ENCODE measurements at regions not wholly inside any gene's neighbourhood (a gene's known extent, or its start where the extent isn't known, plus 50 kb on each side); places are given as distances from the start of the nearest gene placed in this dataset.

DNA sequence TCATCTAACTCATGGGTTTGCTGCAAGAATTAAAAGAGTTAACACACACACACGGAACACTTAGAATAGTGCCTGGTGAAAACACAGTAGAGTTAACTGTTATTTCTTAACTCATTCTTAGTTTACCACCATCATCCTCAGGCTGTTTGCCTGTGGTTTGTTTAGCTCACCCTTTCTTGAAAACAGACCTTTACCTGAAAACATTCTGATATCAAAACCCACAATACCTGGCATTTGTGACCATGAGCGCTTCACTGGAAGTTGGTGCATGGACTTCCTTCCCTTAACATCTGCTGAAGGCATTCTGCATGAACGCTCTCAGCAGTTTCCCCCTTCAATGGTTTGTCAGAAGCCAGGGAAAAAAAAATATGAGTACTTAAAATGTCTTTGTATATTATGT, 256.0 kb downstream of the ETS1 start:
- H3K9ac ChIP-seq (ENCODE audit: low read length): no peak overlapping the region
- intact Hi-C loops (cut with micrococcal nuclease): no loop called here
- no peaks in the 10 kb centered on the region for H3K27me3 ChIP-seq (replicated peaks in 1 of 4; ENCODE audit: control extremely low read depth in 1 of 4, control insufficient read depth in 3 of 4, insufficient read depth in 4 of 4, low read length in 3 of 4)
- TF ChIP-seq, protein P1, sequence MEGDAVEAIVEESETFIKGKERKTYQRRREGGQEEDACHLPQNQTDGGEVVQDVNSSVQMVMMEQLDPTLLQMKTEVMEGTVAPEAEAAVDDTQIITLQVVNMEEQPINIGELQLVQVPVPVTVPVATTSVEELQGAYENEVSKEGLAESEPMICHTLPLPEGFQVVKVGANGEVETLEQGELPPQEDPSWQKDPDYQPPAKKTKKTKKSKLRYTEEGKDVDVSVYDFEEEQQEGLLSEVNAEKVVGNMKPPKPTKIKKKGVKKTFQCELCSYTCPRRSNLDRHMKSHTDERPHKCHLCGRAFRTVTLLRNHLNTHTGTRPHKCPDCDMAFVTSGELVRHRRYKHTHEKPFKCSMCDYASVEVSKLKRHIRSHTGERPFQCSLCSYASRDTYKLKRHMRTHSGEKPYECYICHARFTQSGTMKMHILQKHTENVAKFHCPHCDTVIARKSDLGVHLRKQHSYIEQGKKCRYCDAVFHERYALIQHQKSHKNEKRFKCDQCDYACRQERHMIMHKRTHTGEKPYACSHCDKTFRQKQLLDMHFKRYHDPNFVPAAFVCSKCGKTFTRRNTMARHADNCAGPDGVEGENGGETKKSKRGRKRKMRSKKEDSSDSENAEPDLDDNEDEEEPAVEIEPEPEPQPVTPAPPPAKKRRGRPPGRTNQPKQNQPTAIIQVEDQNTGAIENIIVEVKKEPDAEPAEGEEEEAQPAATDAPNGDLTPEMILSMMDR (IDR thresholded peaks at IDR 0.05): no peak
- no peak for TF ChIP-seq EZH2 (IDR thresholded peaks at IDR 0.05; ENCODE audit: borderline replicate concordance, insufficient read depth, low read depth, low read length, poor library complexity, severe bottlenecking)
- H3K36me3 ChIP-seq (replicated peaks in 1 of 2; ENCODE audit: control extremely low read depth in 1 of 2, control insufficient read depth in 1 of 2, extremely low read depth in 1 of 2, insufficient read depth in 2 of 2, low read length in 1 of 2): no peaks in the 10 kb centered on the region
- H2AFZ ChIP-seq (ENCODE audit: insufficient read depth, low read depth, low read length, poor library complexity, severe bottlenecking): no peak overlapping the region
- ChIA-PET CTCF (no interaction called here), POLR2A (no interaction called here)
- no peak overlapping the region for H3K4me3 ChIP-seq (ENCODE audit: control extremely low read depth in 1 of 5, extremely low read depth in 1 of 5, insufficient read depth in 1 of 5, low read depth in 2 of 5, low read length in 4 of 5)
- H4K20me1 ChIP-seq (ENCODE audit: control insufficient read depth, insufficient read depth, low read length, poor library complexity, severe bottlenecking): no peaks in the 10 kb centered on the region
- DNase-seq: no peak
- Mint-ChIP-seq H3K27me3 (no peaks in the 10 kb centered on the region), H3K9me3 (ENCODE audit: insufficient read depth) (no peaks in the 10 kb centered on the region), H3K27ac (peak overlapping the region; percentile 56), H3K4me1 (peaks cover 37% of the 10 kb centered on the region), H3K4me3 (peak overlapping the region; percentile 44)
- no peak overlapping the region for H3K27ac ChIP-seq (ENCODE audit: low read length in 2 of 2)
- H3K9me3 ChIP-seq (ENCODE audit: control extremely low read depth in 1 of 3, control insufficient read depth in 2 of 3, insufficient read depth in 1 of 3, low read length in 2 of 3): no peaks in the 10 kb centered on the region
- H3K4me2 ChIP-seq (replicated peaks; ENCODE audit: low read depth, low read length, poor library complexity, severe bottlenecking): peak overlapping the region; percentile 24
- H3K79me2 ChIP-seq (ENCODE audit: control insufficient read depth, insufficient read depth, low read length): no peaks in the 10 kb centered on the region
- 0% methylated on average over 1 of the region's 3 CpGs for WGBS (ENCODE audit: insufficient coverage)
- peaks cover 22 to 26% of the 10 kb centered on the region in 2 donors for H3K4me1 ChIP-seq (ENCODE audit: control insufficient read depth in 2 of 2, insufficient read depth in 2 of 2, low read length in 2 of 2)
- ATAC-seq (ENCODE audit: low read depth): no peak

DNA sequence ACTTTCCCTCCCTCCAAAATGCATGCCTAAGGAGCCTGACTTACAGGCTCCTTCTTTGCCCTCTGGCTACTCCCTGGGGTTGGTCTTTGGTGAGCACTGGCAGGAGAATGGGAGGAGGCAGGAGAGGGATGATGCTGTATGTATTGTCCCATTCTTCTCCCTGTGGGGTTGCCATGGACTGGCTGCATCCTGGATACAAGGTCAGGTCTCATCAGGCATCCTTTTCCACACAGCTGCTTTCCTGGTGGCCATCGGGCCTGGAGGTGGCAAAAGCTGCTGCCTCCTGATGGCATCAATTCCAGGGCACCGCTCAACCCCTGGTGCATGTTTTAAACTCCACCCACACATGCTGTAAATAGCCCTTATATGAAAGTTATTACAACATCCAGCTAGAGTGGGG, 257.2 kb downstream of the ETS1 start:
- H3K27ac ChIP-seq (ENCODE audit: low read length in 2 of 2): no peak overlapping the region
- peaks cover 37% of the 10 kb centered on the region for H3K4me1 Mint-ChIP-seq
- POLR2A ChIA-PET: no interaction called here

More for the DNA sequence above, 257.2 kb downstream of the ETS1 start:
- CTCF ChIA-PET: no interaction called here
- H3K9me3 Mint-ChIP-seq (ENCODE audit: insufficient read depth): no peaks in the 10 kb centered on the region
- no peak overlapping the region for H3K4me3 ChIP-seq (ENCODE audit: control extremely low read depth in 1 of 5, extremely low read depth in 1 of 5, insufficient read depth in 1 of 5, low read depth in 2 of 5, low read length in 4 of 5)
- H2AFZ ChIP-seq (ENCODE audit: insufficient read depth, low read depth, low read length, poor library complexity, severe bottlenecking): no peak overlapping the region
- H3K36me3 ChIP-seq (replicated peaks in 1 of 2; ENCODE audit: control extremely low read depth in 1 of 2, control insufficient read depth in 1 of 2, extremely low read depth in 1 of 2, insufficient read depth in 2 of 2, low read length in 1 of 2): no peaks in the 10 kb centered on the region
- intact Hi-C loops (cut with micrococcal nuclease): no loop called here
- H3K79me2 ChIP-seq (ENCODE audit: control insufficient read depth, insufficient read depth, low read length): no peaks in the 10 kb centered on the region
- H3K9me3 ChIP-seq (ENCODE audit: control extremely low read depth in 1 of 3, control insufficient read depth in 2 of 3, insufficient read depth in 1 of 3, low read length in 2 of 3): no peaks in the 10 kb centered on the region
- ATAC-seq (ENCODE audit: low read depth): no peak
- DNase-seq: no peak
- no peak overlapping the region for H3K9ac ChIP-seq (ENCODE audit: low read length)
- no peak overlapping the region for H3K4me2 ChIP-seq (replicated peaks; ENCODE audit: low read depth, low read length, poor library complexity, severe bottlenecking)
- TF ChIP-seq, protein P1 (IDR thresholded peaks at IDR 0.05): no peak
- no peak for TF ChIP-seq EZH2 (IDR thresholded peaks at IDR 0.05; ENCODE audit: borderline replicate concordance, insufficient read depth, low read depth, low read length, poor library complexity, severe bottlenecking)
- no peaks in the 10 kb centered on the region for H3K27me3 ChIP-seq (replicated peaks in 1 of 4; ENCODE audit: control extremely low read depth in 1 of 4, control insufficient read depth in 3 of 4, insufficient read depth in 4 of 4, low read length in 3 of 4)
- H4K20me1 ChIP-seq (ENCODE audit: control insufficient read depth, insufficient read depth, low read length, poor library complexity, severe bottlenecking): no peaks in the 10 kb centered on the region
- 92% methylated on average over 2 of the region's 2 CpGs for WGBS (ENCODE audit: insufficient coverage)
- no peak overlapping the region for H3K4me3 Mint-ChIP-seq
- no peaks in the 10 kb centered on the region for H3K27me3 Mint-ChIP-seq
- peaks cover 22 to 26% of the 10 kb centered on the region in 2 donors for H3K4me1 ChIP-seq (ENCODE audit: control insufficient read depth in 2 of 2, insufficient read depth in 2 of 2, low read length in 2 of 2)
- no peak overlapping the region for H3K27ac Mint-ChIP-seq

Measured in B cell (primary cell).